HepG2 (cell line): ENCODE measurements at regions not wholly inside any gene's neighbourhood (a gene's known extent, or its start where the extent isn't known, plus 50 kb on each side); places are given as distances from the start of the nearest gene placed in this dataset.

Experiments used
- ATAC-seq: fragments of 200-7000 bp; cut with Tn5 transposase; 3 replicates; pipeline ENCODE4 v1.9.1; 2020; ENCODE audit warnings: mild to moderate bottlenecking, moderate library complexity
- BruUV-seq: library from RNA; stranded (reverse); fragments of 400-500 nt; replicated peaks from 2 replicates; lab custom pipeline; 2021; lab: Mats Ljungman, UMichigan
- CTCF ChIA-PET: fragments of 300-600 bp; formaldehyde crosslinking; extraction: SDS; loops from one replicate; lab custom pipeline; 2021; ENCODE audit warnings: low total read pairs, inconsistent platforms, low intra/inter-chr PET ratio; lab: Yijun Ruan, JAX
- POLR2A ChIA-PET: fragments of 350-600 bp; sonication (Branson Sonifier 250); formaldehyde crosslinking; loops from one replicate; lab custom pipeline; 2020; ENCODE audit warnings: antibody characterized with exemption, inconsistent platforms; lab: Yijun Ruan, JAX
- DNase-seq: peaks from one replicate; pipeline ENCODE4 v3.0.0-alpha.2; 2015; ENCODE audit warnings: low spot score
- FAIRE-seq: peaks from 3 replicates; lab custom pipeline; 2011; peaks lifted over from hg19 to GRCh38; lab: Jason Lieb, UNC
- H2AFZ ChIP-seq: one replicate; pipeline ENCODE4 v1.6.1; 2011; ENCODE audit warnings: low read length, inconsistent platforms
- H3K27ac ChIP-seq: fragments of 300-600 bp; 3 replicates; pipeline ENCODE4 v1.8.0; 2011; ENCODE audit warnings: mixed run types, mild to moderate bottlenecking, mixed read lengths, low read length, inconsistent platforms; ENCODE audit not compliant: insufficient read depth; ENCODE audit errors: extremely low read length
- H3K27me3 ChIP-seq, 2 experiments: fragments of 200-600 bp in 1 of 2; 2 replicates in 1 of 2; 3 replicates in 1 of 2; pipeline versions ENCODE4 v1.6.0 to v1.8.0; 2011; ENCODE audit warnings: low read length in 2 of 2, mild to moderate bottlenecking in 2 of 2, moderate library complexity in 2 of 2, inconsistent platforms in 1 of 2; ENCODE audit not compliant: insufficient read depth in 2 of 2, control insufficient read depth in 1 of 2
- H3K36me3 ChIP-seq, 2 experiments: fragments of 200-600 bp in 1 of 2; replicated peaks in 1 of 2; 2 replicates in 1 of 2; 3 replicates in 1 of 2; pipeline versions ENCODE4 v1.5.1 to v1.8.0; 2011; ENCODE audit warnings: low read length in 2 of 2, inconsistent platforms in 1 of 2; ENCODE audit not compliant: insufficient read depth in 2 of 2, control insufficient read depth in 1 of 2
- H3K4me1 ChIP-seq: 2 replicates; pipeline ENCODE4 v1.5.1; 2012; ENCODE audit warnings: low read length, inconsistent platforms; ENCODE audit not compliant: insufficient read depth
- H3K4me2 ChIP-seq: 2 replicates; pipeline ENCODE4 v1.6.0; 2011; ENCODE audit warnings: low read depth, low read length, inconsistent platforms
- H3K4me3 ChIP-seq, 3 experiments: fragments of 200-600 bp in 1 of 3; sonication (generic), shearing (Covaris generic) in 1 of 3; replicated peaks in 1 of 3; 2 replicates each; pipeline ENCODE4 v1.5.1; 2011 to 2016; ENCODE audit warnings: low read length in 3 of 3, inconsistent platforms in 2 of 3, low read depth in 2 of 3, mild to moderate bottlenecking in 2 of 3, control low read depth in 1 of 3, mixed read lengths in 1 of 3; ENCODE audit not compliant: insufficient read depth in 1 of 3
- H3K79me2 ChIP-seq: one replicate; pipeline ENCODE4 v1.6.1; 2011; ENCODE audit warnings: low read length, inconsistent platforms; ENCODE audit not compliant: insufficient read depth
- H3K9ac ChIP-seq: 2 replicates; pipeline ENCODE4 v1.6.0; 2011; ENCODE audit warnings: mild to moderate bottlenecking, low read depth, low read length, inconsistent platforms; ENCODE audit not compliant: insufficient read depth
- H3K9me3 ChIP-seq: 2 replicates; pipeline ENCODE4 v1.5.1; 2012; ENCODE audit warnings: mild to moderate bottlenecking, low read length
- H4K20me1 ChIP-seq: 2 replicates; pipeline ENCODE4 v1.6.0; 2011; ENCODE audit warnings: inconsistent platforms, mild to moderate bottlenecking, low read length, moderate library complexity; ENCODE audit not compliant: insufficient read depth
- ARID3A ChIP-seq: IDR thresholded peaks from 2 replicates; pipeline ENCODE4 v1.6.1; 2012; ENCODE audit warnings: low read depth, low read length, improper control_type of control experiment
- ATF5 ChIP-seq: sonication (generic); formaldehyde crosslinking; IDR thresholded peaks from 2 replicates; pipeline ENCODE4 v1.4.0; 2020; ENCODE audit warnings: mild to moderate bottlenecking, low read depth, missing genetic modification reagents
- CSRNP1 ChIP-seq: sonication (generic); formaldehyde crosslinking; IDR thresholded peaks from 2 replicates; pipeline ENCODE4 v1.8.1; 2023; ENCODE audit warnings: mild to moderate bottlenecking, missing genetic modification reagents
- DMAP1 ChIP-seq: IDR thresholded peaks from 2 replicates; pipeline ENCODE4 v1.6.1; 2016
- EZH2 ChIP-seq: conservative IDR thresholded peaks from 2 replicates; pipeline ENCODE4 v1.6.1; 2012; ENCODE audit warnings: mild to moderate bottlenecking, low read depth, low read length, moderate library complexity
- FOSL2 ChIP-seq: sonication (generic); formaldehyde crosslinking; IDR thresholded peaks from 2 replicates; pipeline ENCODE4 v1.4.0; 2020; ENCODE audit warnings: missing genetic modification reagents
- HNRNPL ChIP-seq: fragments of 200-400 bp; formaldehyde crosslinking; IDR thresholded peaks from 2 replicates; pipeline ENCODE4 v1.6.1; 2017; ENCODE audit warnings: mild to moderate bottlenecking, low read depth, low read length
- ISX ChIP-seq: sonication (generic); formaldehyde crosslinking; conservative IDR thresholded peaks from 2 replicates; pipeline ENCODE4 v1.5.0; 2020; ENCODE audit warnings: missing genetic modification reagents
- KLF13 ChIP-seq: sonication (generic); formaldehyde crosslinking; IDR thresholded peaks from 2 replicates; pipeline ENCODE4 v1.4.0; 2020; ENCODE audit warnings: mild to moderate bottlenecking, missing genetic modification reagents
- PRMT3 ChIP-seq: sonication (generic); formaldehyde crosslinking; IDR thresholded peaks from 2 replicates; pipeline ENCODE4 v1.8.1; 2022; ENCODE audit warnings: low read depth, mild to moderate bottlenecking, moderate library complexity, missing genetic modification reagents, borderline replicate concordance
- ZBTB7A ChIP-seq: sonication (generic); formaldehyde crosslinking; IDR thresholded peaks from 2 replicates; pipeline ENCODE4 v1.8.0; 2022; ENCODE audit warnings: mild to moderate bottlenecking, missing genetic modification reagents
- ZMYM3 ChIP-seq: sonication (generic); formaldehyde crosslinking; IDR thresholded peaks from 2 replicates; pipeline ENCODE4 v1.5.1; 2020; ENCODE audit warnings: mild to moderate bottlenecking, missing genetic modification reagents
- ZNF280D ChIP-seq: sonication (generic); formaldehyde crosslinking; IDR thresholded peaks from 2 replicates; pipeline ENCODE4 v1.5.1; 2020; ENCODE audit warnings: mild to moderate bottlenecking, missing genetic modification reagents
- ZNF350 ChIP-seq: sonication (generic); formaldehyde crosslinking; IDR thresholded peaks from 2 replicates; pipeline ENCODE4 v1.4.0; 2020; ENCODE audit warnings: mild to moderate bottlenecking, low read depth, missing genetic modification reagents, borderline replicate concordance
- ZNF496 ChIP-seq: sonication (generic); formaldehyde crosslinking; IDR thresholded peaks from 2 replicates; pipeline ENCODE4 v1.8.1; 2023; ENCODE audit warnings: mild to moderate bottlenecking, moderate library complexity, missing genetic modification reagents; ENCODE audit not compliant: insufficient replicate concordance
- ZNF510 ChIP-seq: sonication (generic); formaldehyde crosslinking; IDR thresholded peaks from 2 replicates; pipeline ENCODE4 v1.4.0; 2020; ENCODE audit warnings: low read depth, mild to moderate bottlenecking, missing genetic modification reagents
- ZNF644 ChIP-seq: IDR thresholded peaks from 2 replicates; pipeline ENCODE4 v1.6.1; 2016; ENCODE audit warnings: low read depth
- ZNF772 ChIP-seq: sonication (generic); formaldehyde crosslinking; IDR thresholded peaks from 2 replicates; pipeline ENCODE4 v1.5.0; 2020; ENCODE audit warnings: mild to moderate bottlenecking, missing genetic modification reagents
- WGBS: methylation state at CpG from one replicate; pipeline ENCODE4 v1.1.6; 2017; ENCODE audit warnings: low lambda C conversion rate; 5-methylcytosine and 5-hydroxymethylcytosine counted together
- in situ Hi-C: cut with HindIII; loops from 2 replicates; pipeline ENCODE4 v1.10.0; 2017; ENCODE audit warnings: low pct_unique_long_range_greater_than_20kb; ENCODE audit not compliant: extremely low pct_ligation_motif_present
- intact Hi-C: fragments of 100-400 bp; cut with micrococcal nuclease; formaldehyde crosslinking; loops from one replicate; pipeline ENCODE4 v1.10.0; 2022; ENCODE audit not compliant: unreplicated experiment

- no peak for TF ChIP-seq ZNF496 (CRISPR knock-in tag)
- TF ChIP-seq ATF5 (CRISPR knock-in tag), result no peak
- TF ChIP-seq ISX (CRISPR knock-in tag), result no peak
- TF ChIP-seq FOSL2 (CRISPR knock-in tag), result no peak
- no peak for TF ChIP-seq DMAP1
- TF ChIP-seq HNRNPL, result no peak
- TF ChIP-seq ZNF772 (CRISPR knock-in tag), result no peak
- no peak for TF ChIP-seq KLF13 (CRISPR knock-in tag)
These were observed 137.0 kb upstream of the IRX4 start (continued) for GRCh38 chr5:2019716-2020115.

GRCh38 chr5:2018390-2018724, 135.6 kb upstream of the IRX4 start:
- Histone ChIP-seq H3K79me2 (no peaks in the 10 kb centered on the region), H3K4me1 (no peaks in the 10 kb centered on the region), H3K9me3 (no peaks in the 10 kb centered on the region), H2AFZ (no peak overlapping the region), H4K20me1 (no peaks in the 10 kb centered on the region), H3K36me3 (no peaks in the 10 kb centered on the region), H3K4me3 (no peak overlapping the region), H3K27ac (no peak overlapping the region), H3K9ac (no peak overlapping the region), H3K27me3 (peaks cover 4 to 28% of the 10 kb centered on the region in 2 experiments; a peak in 4 of 5 replicates), H3K4me2 (no peak overlapping the region)
- ChIA-PET POLR2A (no interaction called here), CTCF (interaction anchor here (1.4 kb wide), 2 partner anchors 256 to 280 kb away, joined by 3 to 5 read pairs; no protein-coding TSS in a partner anchor)
- FAIRE-seq, result no peak
- BruUV-seq, result no TSS peak
- in situ Hi-C loops, result loop anchor here (5.0 to 10.0 kb wide), 2 partner anchors 254 to 351 kb away; no protein-coding TSS in a partner anchor
- 13% methylated on average over 6 of the region's 6 CpGs for WGBS
- intact Hi-C loops, result no loop called here
- ATAC-seq, result no peak
- DNase-seq, result no peak
- TF ChIP-seq ZBTB7A (CRISPR knock-in tag), result no peak
- no peak for TF ChIP-seq ZNF350
- TF ChIP-seq ARID3A, result no peak
- TF ChIP-seq EZH2, result no peak
- TF ChIP-seq CSRNP1 (CRISPR knock-in tag), result no peak
- no peak for TF ChIP-seq ZNF280D (CRISPR knock-in tag)
- no peak for TF ChIP-seq PRMT3 (CRISPR knock-in tag)
- no peak for TF ChIP-seq ZNF510 (CRISPR knock-in tag)
- TF ChIP-seq ZMYM3 (CRISPR knock-in tag), result no peak
- TF ChIP-seq ZNF644, result no peak
